ENCODE measurements at regions not wholly inside any gene's neighbourhood (a gene's known extent, or its start where the extent isn't known, plus 50 kb on each side); places are given as distances from the start of the nearest gene placed in this dataset.
"Not testable (repeated sequence)": the region's sequence is repeated elsewhere in the genome, so short reads cannot be mapped to it uniquely, and the experiment has no call there.

- DNase-seq, result no peak
Measured at GRCh38 chr17:13785981-13786598, 184.4 kb upstream of the HS3ST3A1 start.

GRCh38 chr17:13787636-13788035 lies 185.9 kb upstream of the HS3ST3A1 start:
- DNase-seq, result no peak

GRCh38 chr17:13788385-13788784 lies 186.7 kb upstream of the HS3ST3A1 start:
- no peak for DNase-seq

- DNase-seq, result no peak
Measured at GRCh38 chr17:13792314-13792713, 190.6 kb upstream of the HS3ST3A1 start.

- no peak for DNase-seq
Measured at GRCh38 chr17:13793951-13794350, 192.2 kb upstream of the HS3ST3A1 start.

- DNase-seq, result no peak
Measured at GRCh38 chr17:13797863-13798262, 196.1 kb upstream of the HS3ST3A1 start.

GRCh38 chr17:13806092-13806491 lies 204.4 kb upstream of the HS3ST3A1 start:
- no peak for DNase-seq

GRCh38 chr17:13807103-13807502 lies 205.4 kb upstream of the HS3ST3A1 start:
- DNase-seq, result no peak

GRCh38 chr17:13812350-13812749 lies 210.6 kb upstream of the HS3ST3A1 start:
- no peak for DNase-seq

GRCh38 chr17:13813347-13814240 lies 211.9 kb upstream of the HS3ST3A1 start:
- no peak for DNase-seq

- no peak for DNase-seq
Measured at GRCh38 chr17:13822700-13823099, 221.0 kb upstream of the HS3ST3A1 start.

GRCh38 chr17:13825526-13826040 lies 223.9 kb upstream of the HS3ST3A1 start:
- no peak for DNase-seq

GRCh38 chr17:13827118-13827517 lies 225.4 kb upstream of the HS3ST3A1 start:
- no peak for DNase-seq

- DNase-seq, result no peak
Measured at GRCh38 chr17:13833921-13834320, 232.2 kb upstream of the HS3ST3A1 start.

GRCh38 chr17:13835151-13835550 lies 233.4 kb upstream of the HS3ST3A1 start:
- DNase-seq, result peak in 1 of 56 donors; percentile 0

GRCh38 chr17:13837417-13837816 lies 231.9 kb upstream of the COX10 start:
- DNase-seq, result no peak

GRCh38 chr17:13840254-13840653 lies 229.1 kb upstream of the COX10 start:
- no peak for DNase-seq

GRCh38 chr17:13843862-13844635 lies 225.3 kb upstream of the COX10 start:
- DNase-seq, result no peak

GRCh38 chr17:13851889-13852288 lies 217.4 kb upstream of the COX10 start:
- DNase-seq, result no peak

- DNase-seq, result not testable (repeated sequence)
Measured at GRCh38 chr17:13855730-13856129, 213.6 kb upstream of the COX10 start.

- no peak for DNase-seq
Measured at GRCh38 chr17:13862346-13862745, 207.0 kb upstream of the COX10 start.

GRCh38 chr17:13863436-13863835 lies 205.9 kb upstream of the COX10 start:
- no peak for DNase-seq

Measured in amygdala (tissue), 56 donors.